WTC11 (cell line): ENCODE measurements at regions not wholly inside any gene's neighbourhood (a gene's known extent, or its start where the extent isn't known, plus 50 kb on each side); places are given as distances from the start of the nearest gene placed in this dataset.

Experiments
- ATAC-seq: fragments of 200-7000 bp; cut with Tn5 transposase; 2 replicates; pipeline ENCODE4 v1.10.0; 2021; ENCODE audit warnings: mild to moderate bottlenecking, moderate library complexity
- CTCF ChIA-PET: fragments of 300-600 bp; sonication (Branson Sonifier 250); formaldehyde crosslinking; loops from one replicate; lab custom pipeline; 2021; ENCODE audit warnings: antibody characterized with exemption; lab: Charles Lee
- POLR2A ChIA-PET: fragments of 350-600 bp; sonication (Branson Sonifier 250); formaldehyde crosslinking; loops from one replicate; lab custom pipeline; 2021; ENCODE audit warnings: antibody characterized with exemption; lab: Charles Lee
- DNase-seq: peaks from one replicate; pipeline ENCODE4 v3.0.0; 2021; ENCODE audit warnings: low spot score
- H3K27ac Mint-ChIP-seq: 2 replicates; pipeline ENCODE4 v1.8.0; 2021; ENCODE audit warnings: mixed read lengths
- H3K27me3 Mint-ChIP-seq: 2 replicates; pipeline ENCODE4 v1.8.0; 2021; ENCODE audit warnings: low read depth, mild to moderate bottlenecking, moderate library complexity, mixed read lengths
- H3K36me3 Mint-ChIP-seq: 2 replicates; pipeline ENCODE4 v1.8.0; 2021; ENCODE audit warnings: mixed read lengths
- H3K4me1 Mint-ChIP-seq: 2 replicates; pipeline ENCODE4 v1.8.0; 2022; ENCODE audit warnings: mixed read lengths
- H3K4me3 Mint-ChIP-seq: 2 replicates; pipeline ENCODE4 v1.8.0; 2021; ENCODE audit warnings: mild to moderate bottlenecking, moderate library complexity, mixed read lengths
- H3K9me3 Mint-ChIP-seq: 2 replicates; pipeline ENCODE4 v1.8.0; 2021; ENCODE audit warnings: mixed read lengths
- AR ChIP-seq: fragments of 250-450 bp; sonication (Bioruptor Pico); IDR thresholded peaks from 2 replicates; pipeline ENCODE4 v1.9.0; 2021; ENCODE audit warnings: mild to moderate bottlenecking
- ATF1 ChIP-seq: sonication (generic); formaldehyde crosslinking; IDR thresholded peaks from 2 replicates; pipeline ENCODE4 v1.8.1; 2023; ENCODE audit warnings: mild to moderate bottlenecking, moderate library complexity, missing genetic modification reagents
- CREM ChIP-seq: sonication (generic); formaldehyde crosslinking; IDR thresholded peaks from 2 replicates; pipeline ENCODE4 v1.8.1; 2022; ENCODE audit warnings: mild to moderate bottlenecking, missing genetic modification reagents, moderate library complexity
- E2F4 ChIP-seq: sonication (generic); formaldehyde crosslinking; IDR thresholded peaks from 2 replicates; pipeline ENCODE4 v1.8.1; 2022; ENCODE audit warnings: low read depth, mild to moderate bottlenecking, moderate library complexity, missing genetic modification reagents, borderline replicate concordance
- ETV6 ChIP-seq: sonication (generic); formaldehyde crosslinking; IDR thresholded peaks from 2 replicates; pipeline ENCODE4 v1.8.1; 2022; ENCODE audit warnings: mild to moderate bottlenecking, missing genetic modification reagents
- MXD4 ChIP-seq: fragments of 250-450 bp; sonication (Bioruptor Pico); IDR thresholded peaks from 2 replicates; pipeline ENCODE4 v1.8.0; 2021; ENCODE audit warnings: mild to moderate bottlenecking, moderate library complexity, borderline replicate concordance
- PREB ChIP-seq: sonication (generic); formaldehyde crosslinking; IDR thresholded peaks from 2 replicates; pipeline ENCODE4 v1.8.1; 2022; ENCODE audit warnings: mild to moderate bottlenecking, missing genetic modification reagents, moderate library complexity, borderline replicate concordance
- RORB ChIP-seq: fragments of 250-450 bp; sonication (Bioruptor Pico); IDR thresholded peaks from 2 replicates; pipeline ENCODE4 v1.9.0; 2021; ENCODE audit warnings: mild to moderate bottlenecking
- SMAD4 ChIP-seq: sonication (generic); formaldehyde crosslinking; IDR thresholded peaks from 2 replicates; pipeline ENCODE4 v1.8.0; 2022; ENCODE audit warnings: mild to moderate bottlenecking, missing genetic modification reagents
- USF1 ChIP-seq: sonication (generic); formaldehyde crosslinking; IDR thresholded peaks from 2 replicates; pipeline ENCODE4 v1.8.0; 2022; ENCODE audit warnings: mild to moderate bottlenecking, missing genetic modification reagents
- ZMAT4 ChIP-seq: fragments of 250-450 bp; sonication (Bioruptor Pico); IDR thresholded peaks from 2 replicates; pipeline ENCODE4 v1.9.0; 2021; ENCODE audit warnings: mild to moderate bottlenecking
- ZNF138 ChIP-seq: sonication (generic); formaldehyde crosslinking; conservative IDR thresholded peaks from 2 replicates; pipeline ENCODE4 v1.8.1; 2022; ENCODE audit warnings: mild to moderate bottlenecking, moderate library complexity, missing genetic modification reagents
- ZNF219 ChIP-seq: sonication (generic); formaldehyde crosslinking; IDR thresholded peaks from 2 replicates; pipeline ENCODE4 v1.8.0; 2023; ENCODE audit warnings: missing genetic modification reagents, mild to moderate bottlenecking, borderline replicate concordance

GRCh38 chr13:39108783-39109182 lies 70.5 kb downstream of the NHLRC3 start:
- Mint-ChIP-seq H3K27ac (no peak overlapping the region), H3K4me1 (no peaks in the 10 kb centered on the region), H3K27me3 (no peaks in the 10 kb centered on the region), H3K4me3 (no peak overlapping the region), H3K36me3 (no peaks in the 10 kb centered on the region), H3K9me3 (peaks cover 11% of the 10 kb centered on the region)
- ATAC-seq (no peak), DNase-seq (no peak)
- ChIA-PET POLR2A (no interaction called here), CTCF (no interaction called here)
- TF ChIP-seq PREB (CRISPR knock-in tag) (no peak), ZMAT4 (CRISPR knock-in tag) (no peak), RORB (CRISPR knock-in tag) (no peak)

- Mint-ChIP-seq H3K27ac (no peak overlapping the region), H3K36me3 (no peaks in the 10 kb centered on the region), H3K4me1 (no peaks in the 10 kb centered on the region), H3K9me3 (peaks cover 18% of the 10 kb centered on the region), H3K4me3 (no peak overlapping the region), H3K27me3 (no peaks in the 10 kb centered on the region)
- POLR2A ChIA-PET: no interaction called here
- CTCF ChIA-PET: no interaction called here
- DNase-seq (no peak), ATAC-seq (no peak)
- TF ChIP-seq ZNF138 (CRISPR knock-in tag) (no peak), USF1 (CRISPR knock-in tag) (no peak), SMAD4 (CRISPR knock-in tag) (no peak), ETV6 (CRISPR knock-in tag) (no peak), E2F4 (no peak), ZNF219 (CRISPR knock-in tag) (no peak), ZMAT4 (CRISPR knock-in tag) (no peak)
These were observed 72.4 kb downstream of the NHLRC3 start for GRCh38 chr13:39110518-39111097.

GRCh38 chr13:39111145-39111544 lies 72.9 kb downstream of the NHLRC3 start:
- no peak for ATAC-seq
- Mint-ChIP-seq H3K27me3 (no peaks in the 10 kb centered on the region), H3K27ac (no peak overlapping the region), H3K36me3 (no peaks in the 10 kb centered on the region), H3K4me1 (no peaks in the 10 kb centered on the region), H3K4me3 (no peak overlapping the region), H3K9me3 (peaks cover 20% of the 10 kb centered on the region)
- DNase-seq: no peak
- CTCF ChIA-PET: no interaction called here
- TF ChIP-seq MXD4 (CRISPR knock-in tag): no peak
- no peak for TF ChIP-seq CREM (CRISPR knock-in tag)
- TF ChIP-seq AR (CRISPR knock-in tag): no peak
- no peak for TF ChIP-seq ATF1
- POLR2A ChIA-PET: no interaction called here
